Stimulated activated CD8-positive, alpha-beta memory T cell treated with anti-CD3 and anti-CD28 coated beads, Interleukin-7, amount 100 ng/mL, for 24 hours (primary cell): ENCODE measurements at regions not wholly inside any gene's neighbourhood (a gene's known extent, or its start where the extent isn't known, plus 50 kb on each side); places are given as distances from the start of the nearest gene placed in this dataset.

ENCODE experiments used
- DNase-seq: peaks from one replicate; pipeline ENCODE4 v3.0.0-alpha.2; 2020; ENCODE audit warnings: low read depth

- DNase-seq = no peak
Measured at GRCh38 chr16:6375465-6376075, 957.1 kb upstream of the RBFOX1 start.

- no peak for DNase-seq
Measured at GRCh38 chr16:6374821-6375220, 957.8 kb upstream of the RBFOX1 start.

- no peak for DNase-seq
Measured at GRCh38 chr16:6364846-6365245, 967.8 kb upstream of the RBFOX1 start.

GRCh38 chr16:6363896-6364607 is 968.6 kb upstream of the RBFOX1 start:
- DNase-seq = no peak

- DNase-seq = no peak
Measured at GRCh38 chr16:6363396-6363795, 969.2 kb upstream of the RBFOX1 start.

GRCh38 chr16:6362321-6362720 is 970.3 kb upstream of the RBFOX1 start:
- DNase-seq = no peak

GRCh38 chr16:6360641-6361040 is 972.0 kb upstream of the RBFOX1 start:
- no peak for DNase-seq

- DNase-seq = no peak
Measured at GRCh38 chr16:6356911-6357310, 975.7 kb upstream of the RBFOX1 start.

GRCh38 chr16:6349725-6350124 is 982.9 kb upstream of the RBFOX1 start:
- DNase-seq = no peak

GRCh38 chr16:6345090-6345489 is 987.6 kb upstream of the RBFOX1 start:
- no peak for DNase-seq

- no peak for DNase-seq
Measured at GRCh38 chr16:6343157-6343556, 989.5 kb upstream of the RBFOX1 start.

GRCh38 chr16:6341981-6342380 is 990.7 kb upstream of the RBFOX1 start:
- DNase-seq = no peak

- DNase-seq = no peak
Measured at GRCh38 chr16:6335072-6335471, 997.6 kb upstream of the RBFOX1 start.

- DNase-seq = no peak
Measured at GRCh38 chr16:6331770-6332169, 1000.9 kb upstream of the RBFOX1 start.

GRCh38 chr16:6317934-6318333 is 1014.7 kb upstream of the RBFOX1 start:
- no peak for DNase-seq

- DNase-seq = no peak
Measured at GRCh38 chr16:6309271-6309670, 1023.4 kb upstream of the RBFOX1 start.

- DNase-seq = no peak
Measured at GRCh38 chr16:6308176-6308575, 1024.5 kb upstream of the RBFOX1 start.

- DNase-seq = no peak
Measured at GRCh38 chr16:6300523-6300922, 1032.1 kb upstream of the RBFOX1 start.

- DNase-seq = no peak
Measured at GRCh38 chr16:6297666-6298410, 1034.8 kb upstream of the RBFOX1 start.

GRCh38 chr16:6286176-6286575 is 1046.5 kb upstream of the RBFOX1 start:
- DNase-seq = no peak

- no peak for DNase-seq
Measured at GRCh38 chr16:6284731-6285130, 1047.9 kb upstream of the RBFOX1 start.

- DNase-seq = no peak
Measured at GRCh38 chr16:6281994-6282393, 1050.7 kb upstream of the RBFOX1 start.

- no peak for DNase-seq
Measured at GRCh38 chr16:6281274-6281673, 1051.4 kb upstream of the RBFOX1 start.
